ENCODE measurements at regions not wholly inside any gene's neighbourhood (a gene's known extent, or its start where the extent isn't known, plus 50 kb on each side); places are given as distances from the start of the nearest gene placed in this dataset.
"Not testable (repeated sequence)": the region's sequence is repeated elsewhere in the genome, so short reads cannot be mapped to it uniquely, and the experiment has no call there.

- H3K4me1 ChIP-seq (ENCODE audit: insufficient read depth, low read length) = no peaks in the 10 kb centered on the region
- no peak overlapping the region for H3K9ac ChIP-seq (ENCODE audit: low read length)
- no peaks in the 10 kb centered on the region for H3K36me3 Mint-ChIP-seq (ENCODE audit: low read depth, unreplicated experiment)
- no peak overlapping the region for H3K4me3 Mint-ChIP-seq (ENCODE audit: unreplicated experiment)
- H3K4me2 ChIP-seq (ENCODE audit: low read length) = no peak overlapping the region
- H4K20me1 ChIP-seq (ENCODE audit: insufficient read depth, low read length) = no peaks in the 10 kb centered on the region
- H3K9me3 ChIP-seq (ENCODE audit: insufficient read depth, low read depth, low read length) = no peaks in the 10 kb centered on the region
- no peak for DNase-seq (ENCODE audit: low read depth)
- no peak overlapping the region for H3K27ac Mint-ChIP-seq (ENCODE audit: unreplicated experiment)
- H3K27me3 Mint-ChIP-seq (ENCODE audit: low read depth, unreplicated experiment) = no peaks in the 10 kb centered on the region
- TF ChIP-seq CTCF (IDR thresholded peaks at IDR 0.05; ENCODE audit: insufficient read depth, low read depth, low read length) (no peak), EZH2 (IDR thresholded peaks at IDR 0.05; ENCODE audit: insufficient read depth, low read length) (no peak)
- no peak overlapping the region for H2AFZ ChIP-seq (ENCODE audit: low read depth, low read length)
- H3K4me3 ChIP-seq (ENCODE audit: insufficient read depth, low read depth, low read length) = no peak overlapping the region
- no peaks in the 10 kb centered on the region for H3K36me3 ChIP-seq (ENCODE audit: insufficient read depth, low read length)
- FAIRE-seq = no peak
- H3K9me3 Mint-ChIP-seq (ENCODE audit: unreplicated experiment) = no peaks in the 10 kb centered on the region
- H3K4me1 Mint-ChIP-seq (ENCODE audit: low read depth, unreplicated experiment) = no peaks in the 10 kb centered on the region
- H3K27ac ChIP-seq (ENCODE audit: low read depth, low read length) = no peak overlapping the region
- H3K79me2 ChIP-seq (ENCODE audit: insufficient read depth, low read length) = no peaks in the 10 kb centered on the region
- no peaks in the 10 kb centered on the region for H3K27me3 ChIP-seq (ENCODE audit: insufficient read depth, low read length)
Measured at GRCh38 chr3:147705651-147706051, 296.5 kb downstream of the ZIC1 start.

- not testable (repeated sequence) for FAIRE-seq
Measured at GRCh38 chr3:147710753-147711152, 301.6 kb downstream of the ZIC1 start.

GRCh38 chr3:147712357-147712756 lies 303.2 kb downstream of the ZIC1 start:
- DNase-seq (ENCODE audit: low read depth) = no peak
- Mint-ChIP-seq H3K4me1 (ENCODE audit: low read depth, unreplicated experiment) (no peaks in the 10 kb centered on the region), H3K36me3 (ENCODE audit: low read depth, unreplicated experiment) (no peaks in the 10 kb centered on the region), H3K9me3 (ENCODE audit: unreplicated experiment) (peaks cover 2% of the 10 kb centered on the region), H3K27me3 (ENCODE audit: low read depth, unreplicated experiment) (no peaks in the 10 kb centered on the region), H3K27ac (ENCODE audit: unreplicated experiment) (no peak overlapping the region), H3K4me3 (ENCODE audit: unreplicated experiment) (no peak overlapping the region)
- Histone ChIP-seq H3K9me3 (ENCODE audit: insufficient read depth, low read depth, low read length) (no peaks in the 10 kb centered on the region), H4K20me1 (ENCODE audit: insufficient read depth, low read length) (no peaks in the 10 kb centered on the region), H3K4me1 (ENCODE audit: insufficient read depth, low read length) (no peaks in the 10 kb centered on the region), H3K79me2 (ENCODE audit: insufficient read depth, low read length) (no peaks in the 10 kb centered on the region), H3K36me3 (ENCODE audit: insufficient read depth, low read length) (no peaks in the 10 kb centered on the region), H3K4me2 (ENCODE audit: low read length) (no peak overlapping the region), H2AFZ (ENCODE audit: low read depth, low read length) (no peak overlapping the region), H3K27me3 (ENCODE audit: insufficient read depth, low read length) (no peaks in the 10 kb centered on the region), H3K9ac (ENCODE audit: low read length) (no peak overlapping the region), H3K27ac (ENCODE audit: low read depth, low read length) (no peak overlapping the region), H3K4me3 (ENCODE audit: insufficient read depth, low read depth, low read length) (no peak overlapping the region)
- TF ChIP-seq EZH2 (IDR thresholded peaks at IDR 0.05; ENCODE audit: insufficient read depth, low read length) = no peak
- no peak for TF ChIP-seq CTCF (IDR thresholded peaks at IDR 0.05; ENCODE audit: insufficient read depth, low read depth, low read length)
- FAIRE-seq = no peak

More at GRCh38 chr3:147710753-147711152, 301.6 kb downstream of the ZIC1 start:
- H3K27me3 Mint-ChIP-seq (ENCODE audit: low read depth, unreplicated experiment); H3K4me3 Mint-ChIP-seq (ENCODE audit: unreplicated experiment); H3K27me3 ChIP-seq (ENCODE audit: insufficient read depth, low read length); H3K36me3 ChIP-seq (ENCODE audit: insufficient read depth, low read length); H3K4me3 ChIP-seq (ENCODE audit: insufficient read depth, low read depth, low read length); H3K36me3 Mint-ChIP-seq (ENCODE audit: low read depth, unreplicated experiment); H3K27ac Mint-ChIP-seq (ENCODE audit: unreplicated experiment); H3K9me3 Mint-ChIP-seq (ENCODE audit: unreplicated experiment); H3K4me2 ChIP-seq (ENCODE audit: low read length); H3K79me2 ChIP-seq (ENCODE audit: insufficient read depth, low read length); H3K9me3 ChIP-seq (ENCODE audit: insufficient read depth, low read depth, low read length); H3K4me1 Mint-ChIP-seq (ENCODE audit: low read depth, unreplicated experiment); H3K27ac ChIP-seq (ENCODE audit: low read depth, low read length); H3K9ac ChIP-seq (ENCODE audit: low read length); H3K4me1 ChIP-seq (ENCODE audit: insufficient read depth, low read length); H2AFZ ChIP-seq (ENCODE audit: low read depth, low read length); H4K20me1 ChIP-seq (ENCODE audit: insufficient read depth, low read length); DNase-seq (ENCODE audit: low read depth): not testable (repeated sequence)

GRCh38 chr3:147712758-147713157 lies 303.6 kb downstream of the ZIC1 start:
- not testable (repeated sequence) for H3K4me1 Mint-ChIP-seq (ENCODE audit: low read depth, unreplicated experiment); H3K9me3 Mint-ChIP-seq (ENCODE audit: unreplicated experiment); H3K4me2 ChIP-seq (ENCODE audit: low read length); H3K9ac ChIP-seq (ENCODE audit: low read length); FAIRE-seq; H3K4me1 ChIP-seq (ENCODE audit: insufficient read depth, low read length); H3K27ac Mint-ChIP-seq (ENCODE audit: unreplicated experiment); H3K27ac ChIP-seq (ENCODE audit: low read depth, low read length); H3K9me3 ChIP-seq (ENCODE audit: insufficient read depth, low read depth, low read length); H3K36me3 Mint-ChIP-seq (ENCODE audit: low read depth, unreplicated experiment); H3K4me3 Mint-ChIP-seq (ENCODE audit: unreplicated experiment); H4K20me1 ChIP-seq (ENCODE audit: insufficient read depth, low read length); H3K36me3 ChIP-seq (ENCODE audit: insufficient read depth, low read length); H3K27me3 ChIP-seq (ENCODE audit: insufficient read depth, low read length); H2AFZ ChIP-seq (ENCODE audit: low read depth, low read length); H3K27me3 Mint-ChIP-seq (ENCODE audit: low read depth, unreplicated experiment); H3K4me3 ChIP-seq (ENCODE audit: insufficient read depth, low read depth, low read length); H3K79me2 ChIP-seq (ENCODE audit: insufficient read depth, low read length)
- peak; percentile 10 for DNase-seq (ENCODE audit: low read depth)
